HT-29 (cell line): ENCODE measurements at regions not wholly inside any gene's neighbourhood (a gene's known extent, or its start where the extent isn't known, plus 50 kb on each side); places are given as distances from the start of the nearest gene placed in this dataset.

Experiments
- DNase-seq: peaks from one replicate; pipeline ENCODE4 v3.0.0-alpha.2; 2015; ENCODE audit warnings: low spot score

DNA sequence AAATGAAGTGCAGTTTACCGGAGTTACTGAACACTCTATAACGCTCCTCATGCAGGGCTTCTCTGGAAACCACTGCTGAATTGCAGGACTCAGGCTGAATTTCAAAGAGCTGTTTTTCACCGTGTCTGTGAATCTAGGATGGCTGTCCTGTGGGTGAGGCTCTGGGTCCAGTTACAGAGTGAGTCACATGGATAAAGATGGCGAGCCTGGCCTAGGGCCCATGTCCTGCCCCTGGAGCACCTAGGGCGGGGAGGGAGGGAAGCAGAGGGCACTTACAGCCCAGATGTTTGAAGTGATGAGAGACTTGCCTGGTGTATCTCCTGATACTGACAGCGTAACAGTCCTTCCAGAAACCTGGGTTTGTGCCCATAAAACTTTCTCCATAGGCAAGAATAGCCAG lies 583.0 kb downstream of the IRS1 start:
- DNase-seq, result no peak

DNA sequence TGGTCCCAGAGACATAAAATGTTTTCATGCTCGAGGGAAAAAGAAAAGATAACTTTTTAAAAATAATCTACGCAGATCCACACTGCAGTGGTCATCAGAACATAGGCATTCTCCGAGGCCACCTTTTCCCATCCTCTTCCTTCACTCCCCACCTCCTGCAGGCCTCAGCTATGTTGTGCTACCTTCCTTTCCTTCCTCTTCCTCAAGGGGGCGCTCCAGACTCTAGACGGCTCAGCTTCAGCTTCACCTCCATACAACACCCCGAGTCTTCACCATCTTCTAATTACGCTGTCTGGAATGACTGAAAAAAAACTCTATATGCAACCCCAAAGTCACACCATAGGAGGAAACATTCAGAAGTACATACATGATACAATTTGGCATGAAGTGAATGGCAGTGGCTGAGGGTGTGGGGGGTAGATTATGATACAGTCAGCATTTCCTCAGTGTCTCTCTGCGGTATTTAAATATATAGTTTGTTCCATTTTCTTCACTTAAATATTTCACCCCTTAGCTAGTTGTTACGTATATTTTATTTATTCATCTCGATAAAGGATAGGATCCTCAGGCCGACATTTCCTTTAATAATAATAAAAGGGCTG lies 583.6 kb downstream of the IRS1 start:
- peak; percentile 77 for DNase-seq

- DNase-seq, result no peak
These were observed 585.9 kb downstream of the IRS1 start for GRCh38 chr2:226213717-226214116.

DNA sequence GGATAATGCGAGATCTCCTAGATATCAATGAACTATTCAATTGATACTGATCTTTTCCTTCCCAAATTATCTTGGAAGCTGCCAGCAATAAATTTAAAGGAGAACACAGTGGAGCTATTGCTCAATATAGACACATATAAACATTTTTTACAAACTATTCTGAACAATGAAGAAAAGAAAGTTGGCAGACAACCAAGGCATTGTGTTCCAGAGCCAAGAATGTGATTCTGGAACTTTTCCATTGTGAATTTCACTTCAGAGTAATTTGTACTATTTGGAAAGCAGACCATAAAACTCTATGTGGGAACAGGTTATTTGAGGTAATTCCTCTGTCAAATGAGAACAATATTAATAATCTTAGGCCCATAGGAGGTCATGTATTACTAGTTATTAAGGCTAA lies 588.2 kb downstream of the IRS1 start:
- peak; percentile 25 for DNase-seq

- no peak for DNase-seq
These were observed 590.9 kb downstream of the IRS1 start for GRCh38 chr2:226208726-226209125.

- DNase-seq, result no peak
These were observed 591.9 kb downstream of the IRS1 start for GRCh38 chr2:226207671-226208070.

- no peak for DNase-seq
These were observed 600.1 kb downstream of the IRS1 start for GRCh38 chr2:226199555-226199954.

DNA sequence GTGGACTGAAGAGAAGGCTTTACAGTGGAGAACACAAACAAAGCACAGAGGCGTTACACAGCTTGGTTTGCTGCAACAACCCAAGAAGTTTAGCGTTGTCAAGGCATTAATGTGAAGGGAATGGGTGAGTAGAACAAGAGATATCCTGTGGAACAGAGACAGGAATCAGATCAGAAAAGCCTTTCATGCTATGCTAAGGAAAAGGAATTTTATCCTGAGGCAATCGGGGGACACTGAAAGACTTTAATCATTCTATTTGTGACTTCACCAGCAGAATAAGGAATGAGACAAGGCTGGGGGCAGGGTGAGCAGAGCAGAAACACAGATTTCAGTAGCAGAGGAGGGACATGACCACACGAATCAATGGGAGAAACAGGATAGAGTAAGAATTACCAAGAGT lies 600.7 kb downstream of the IRS1 start:
- no peak for DNase-seq

- no peak for DNase-seq
These were observed 609.0 kb downstream of the IRS1 start for GRCh38 chr2:226190479-226191252.

DNA sequence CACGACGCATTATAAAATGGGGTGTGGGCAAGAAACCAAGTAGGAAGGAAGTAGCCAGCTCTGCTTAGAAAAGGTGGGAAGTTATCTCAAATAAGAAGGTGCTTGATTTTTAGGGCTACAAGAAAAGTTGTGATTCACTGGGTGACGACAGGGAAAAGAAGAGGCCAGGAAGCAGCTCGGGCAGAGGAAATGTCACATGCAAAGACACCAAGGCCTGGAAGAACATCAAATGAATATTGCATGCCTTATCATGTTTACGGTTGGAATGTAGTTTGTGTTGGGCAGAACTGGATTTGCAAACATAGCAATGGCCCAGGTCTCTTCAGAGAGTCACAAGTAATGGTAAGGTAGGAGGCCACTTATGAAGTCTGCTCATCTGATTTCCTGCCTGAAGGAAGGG lies 610.6 kb downstream of the IRS1 start:
- DNase-seq, result no peak

GRCh38 chr2:226187616-226188015 lies 612.0 kb downstream of the IRS1 start:
- DNase-seq, result no peak

DNA sequence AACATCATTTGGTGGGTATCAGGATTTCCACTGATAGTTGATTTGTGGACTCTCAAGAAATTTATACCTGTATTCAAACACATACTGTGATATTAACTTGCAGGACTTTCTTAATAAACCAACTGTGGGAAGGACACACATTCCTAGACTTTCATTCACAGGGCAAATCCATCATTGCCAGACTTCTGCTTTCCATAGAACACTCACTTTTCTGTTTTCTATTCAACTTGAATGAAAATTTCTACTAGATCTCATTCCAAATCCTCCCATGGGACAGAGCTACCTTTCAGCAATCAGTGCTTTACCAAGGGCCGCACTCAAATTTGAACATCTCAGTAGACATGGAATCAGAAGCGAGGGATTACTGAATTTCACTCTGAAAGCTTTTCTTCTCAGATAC lies 612.5 kb downstream of the IRS1 start:
- no peak for DNase-seq

GRCh38 chr2:226185616-226186211 lies 613.9 kb downstream of the IRS1 start:
- DNase-seq, result peak; percentile 39

DNA sequence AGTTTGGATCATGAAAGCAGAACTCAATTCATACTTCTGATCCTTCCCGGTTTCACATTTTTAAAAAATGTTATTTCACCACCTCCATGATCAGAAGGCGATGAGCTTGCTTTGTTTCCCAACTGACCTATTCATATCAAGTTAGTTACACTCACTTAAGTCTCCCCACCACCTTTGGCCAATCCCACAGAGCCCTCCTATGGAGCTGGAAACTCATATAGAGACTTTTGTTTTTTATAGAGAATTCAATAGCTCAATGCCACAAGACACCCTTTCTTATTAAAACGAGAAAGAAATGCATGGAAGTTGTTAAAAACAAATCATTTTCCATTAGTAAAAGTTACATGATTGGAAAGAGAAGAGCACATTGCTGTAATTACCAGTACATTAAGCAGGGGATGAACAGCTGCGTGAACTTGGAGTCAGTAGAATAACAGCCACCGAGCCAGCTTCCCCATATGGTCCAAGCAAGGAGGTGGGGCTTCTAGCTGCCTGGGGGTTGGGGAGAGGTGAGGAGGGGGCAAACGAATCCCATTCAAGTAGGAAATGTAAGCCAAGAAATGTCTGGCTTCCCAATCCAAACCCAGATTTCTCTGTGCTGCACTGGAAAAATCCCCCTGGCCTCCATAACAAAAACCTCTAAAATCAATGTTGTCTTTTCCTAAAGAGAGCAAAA lies 614.5 kb downstream of the IRS1 start:
- DNase-seq, result no peak

GRCh38 chr2:226184540-226184939 lies 615.1 kb downstream of the IRS1 start:
- DNase-seq, result no peak

DNA sequence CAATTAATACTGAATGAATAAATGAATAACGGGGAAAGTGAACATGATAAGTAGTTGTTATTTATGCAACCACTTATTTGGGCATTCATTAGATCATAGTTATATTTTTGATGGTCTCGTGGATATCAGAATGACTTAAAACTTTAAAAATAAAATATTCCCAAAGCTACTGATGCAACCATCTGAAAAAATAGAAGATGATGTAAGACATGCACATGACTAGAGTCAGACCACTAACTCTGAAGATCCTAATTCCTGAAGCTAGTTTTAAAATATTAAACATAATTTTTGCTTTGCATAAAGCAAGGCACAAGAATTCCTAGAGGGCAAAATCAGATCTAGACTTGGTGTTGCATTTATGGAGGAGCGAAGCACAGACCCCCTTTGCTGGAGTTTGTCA lies 616.1 kb downstream of the IRS1 start:
- DNase-seq, result no peak

DNA sequence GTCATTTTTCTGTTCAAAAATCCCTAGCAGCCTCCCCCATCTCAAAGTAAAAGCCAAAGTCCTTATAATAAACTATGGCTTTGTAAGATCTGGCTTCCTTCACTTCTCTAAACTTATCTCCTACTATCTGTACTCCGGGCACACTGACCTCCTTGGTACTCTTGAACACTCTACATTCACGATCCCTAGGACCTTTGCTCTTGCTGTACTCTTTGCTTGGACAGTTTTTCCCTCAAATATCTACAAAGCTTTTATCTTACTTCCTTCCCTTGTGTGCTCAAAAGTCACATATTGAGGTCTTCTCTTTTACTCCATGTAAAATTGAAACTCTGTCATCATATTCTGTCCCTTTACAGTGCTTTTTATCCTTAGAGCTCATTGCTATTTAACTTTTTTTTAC lies 616.6 kb downstream of the IRS1 start:
- DNase-seq, result no peak

DNA sequence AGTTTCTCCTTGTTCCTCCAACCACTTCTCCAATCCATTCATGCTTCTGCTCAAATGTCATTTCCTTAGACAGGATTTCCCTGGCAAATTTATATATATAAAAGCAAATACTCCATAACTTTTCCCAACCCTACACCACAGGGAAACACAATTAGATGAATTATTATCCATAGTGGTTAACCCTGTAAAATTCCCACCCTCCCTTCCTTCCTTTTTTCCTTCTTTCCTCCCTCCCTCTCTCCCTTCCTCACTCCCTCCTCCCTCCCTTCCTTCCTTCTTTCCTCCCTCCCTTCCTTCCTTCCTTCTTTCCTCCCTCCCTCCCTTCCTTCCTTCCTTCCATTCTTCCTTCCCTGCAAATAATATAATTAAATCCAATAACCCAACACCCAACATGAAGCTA lies 617.7 kb downstream of the IRS1 start:
- no peak for DNase-seq

- DNase-seq, result no peak
These were observed 619.2 kb downstream of the IRS1 start for GRCh38 chr2:226180281-226180884.

GRCh38 chr2:226179010-226179409 lies 620.6 kb downstream of the IRS1 start:
- DNase-seq, result no peak

GRCh38 chr2:226176283-226176984 lies 623.2 kb downstream of the IRS1 start:
- no peak for DNase-seq

DNA sequence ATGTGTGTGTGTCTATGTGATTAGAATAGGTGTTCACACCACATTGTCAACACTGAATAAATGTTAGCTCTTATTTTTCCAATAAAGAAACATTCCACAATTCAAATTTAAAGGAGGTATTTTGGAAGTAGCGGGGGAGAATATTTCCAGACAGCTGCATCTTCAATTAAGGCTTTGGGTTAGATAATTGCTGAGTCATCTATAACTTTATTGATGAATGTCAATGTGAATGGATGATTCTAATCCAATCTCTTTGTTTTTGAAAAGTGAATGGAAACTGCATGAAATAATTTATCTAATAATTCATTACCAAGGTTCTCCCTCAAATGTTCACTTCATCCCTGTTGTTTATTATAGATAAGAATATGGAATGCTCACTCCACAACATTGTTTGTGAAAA lies 625.2 kb downstream of the IRS1 start:
- DNase-seq, result no peak
